Pancreas (tissue), 10 donors: ENCODE measurements at regions not wholly inside any gene's neighbourhood (a gene's known extent, or its start where the extent isn't known, plus 50 kb on each side); places are given as distances from the start of the nearest gene placed in this dataset.

Experiments used
- ATAC-seq, 4 donors: fragments of 200-7000 bp; cut with Tn5 transposase; one replicate each; pipeline versions ENCODE4 v1.8.0 to v1.9.1; 2020; ENCODE audit warnings: mild to moderate bottlenecking in 4 of 4, moderate library complexity in 4 of 4
- DNase-seq, 6 donors: peaks; one replicate each; pipeline ENCODE4 v3.0.0-alpha.2; 2020
- FAIRE-seq: peaks from 2 replicates; lab custom pipeline; 2012; peaks lifted over from hg19 to GRCh38; lab: Jason Lieb, UNC
- H3K27ac ChIP-seq, 4 donors: fragments of 200-600 bp; sonication (generic); 1 replicate in 3 of 4; 2 replicates in 1 of 4; pipeline versions ENCODE4 v1.5.0 to v1.8.0; 2020
- H3K27me3 ChIP-seq, 4 donors: fragments of 200-600 bp; one replicate each; pipeline ENCODE4 v1.8.0; 2021
- H3K36me3 ChIP-seq, 3 donors: fragments of 200-600 bp; sonication (generic) in 1 of 3; one replicate each; pipeline versions ENCODE4 v1.5.0 to v1.8.0; 2020 to 2021
- H3K4me1 ChIP-seq, 3 donors: fragments of 200-600 bp; one replicate each; pipeline ENCODE4 v1.8.0; 2021
- H3K4me3 ChIP-seq, 4 donors: fragments of 200-600 bp; sonication (generic) in 2 of 4; one replicate each; pipeline versions ENCODE4 v1.5.0 to v1.8.0; 2020 to 2021
- H3K9me3 ChIP-seq, 4 donors: fragments of 200-600 bp; one replicate each; pipeline ENCODE4 v1.8.0; 2021
- CTCF ChIP-seq, 4 donors: fragments of 200-600 bp; sonication (generic) in 3 of 4; IDR thresholded peaks; one replicate each; pipeline versions ENCODE4 v1.5.0 to v1.8.0; 2021; ENCODE audit warnings: antibody characterized with exemption in 4 of 4
- WGBS, 2 donors: extraction: QIAGEN DNeasy Blood & Tissue Kit; methylation state at CpG; one replicate each; pipeline ENCODE4 v1.1.7; 2013; 5-methylcytosine and 5-hydroxymethylcytosine counted together
- intact Hi-C, 3 donors: fragments of 100-400 bp; cut with DNase I; formaldehyde crosslinking; loops; one replicate each; pipeline versions ENCODE4 v1.11.1 to v1.14.2; 2022
- donor health status: healthy with polysubstance abuse.
- donor health status: DM: no; HTN: no; CAD: no; lungs with moderate emphysema.
- donor health status: DM: no; HTN: no; CAD: no.
- donor health status: control.
- donor health status: control.
- donor health status: Bipolar disorder and iron deficiency.
- donor health status: DM: yes; HTN: yes; CAD: no.
- donor health status: DM: no; HTN: no; CAD: no.
- donor health status: DM: no; HTN: no; CAD: no.
- donor health status: DM: yes; HTN: yes; CAD: no.

GRCh38 chr10:130745251-130745650 lies 566.3 kb downstream of the TCERG1L start:
- 37 to 48% methylated on average over 5 of the region's 5 CpGs for WGBS, 2 donors
- ATAC-seq (no peak), DNase-seq (no peak), FAIRE-seq (no peak)
- Histone ChIP-seq H3K4me3 (no peak overlapping the region), H3K36me3 (no peaks in the 10 kb centered on the region), H3K27ac (no peak overlapping the region), H3K9me3 (no peaks in the 10 kb centered on the region), H3K27me3 (no peaks in the 10 kb centered on the region), H3K4me1 (no peaks in the 10 kb centered on the region)
- intact Hi-C loops, result no loop called here
- TF ChIP-seq CTCF (IDR thresholded peaks at IDR 0.05), result no peak

GRCh38 chr10:130745821-130746220 lies 565.7 kb downstream of the TCERG1L start:
- no peak for FAIRE-seq
- no peak for ATAC-seq
- Histone ChIP-seq H3K27ac (no peak overlapping the region), H3K4me1 (no peaks in the 10 kb centered on the region), H3K27me3 (no peaks in the 10 kb centered on the region), H3K4me3 (no peak overlapping the region), H3K9me3 (no peaks in the 10 kb centered on the region), H3K36me3 (no peaks in the 10 kb centered on the region)
- no peak for DNase-seq
- WGBS, 2 donors, result 56 to 68% methylated on average over 7 of the region's 7 CpGs
- TF ChIP-seq CTCF (IDR thresholded peaks at IDR 0.05), result no peak
- intact Hi-C loops, result no loop called here

DNA sequence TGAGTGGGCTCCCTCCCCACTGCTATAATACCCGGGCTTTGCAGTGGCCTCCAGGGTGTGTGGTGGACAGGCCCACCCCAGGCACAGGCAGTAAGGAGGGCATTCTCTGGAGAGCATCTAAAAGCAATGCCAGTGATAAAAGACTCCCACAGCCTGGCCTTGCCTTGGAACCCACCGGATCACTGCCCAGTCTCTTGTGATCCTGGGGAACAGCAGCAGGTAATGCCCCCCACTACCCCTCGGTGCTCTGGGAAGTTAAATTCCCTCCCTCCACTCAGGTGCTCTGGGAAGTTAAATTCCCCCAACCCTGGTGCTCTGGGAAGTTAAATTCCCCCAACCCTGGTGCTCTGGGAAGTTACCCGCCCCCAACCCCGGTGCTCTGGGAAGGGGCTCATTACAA lies 565.2 kb downstream of the TCERG1L start:
- no peak overlapping the region for H3K27ac ChIP-seq
- H3K27me3 ChIP-seq, result no peaks in the 10 kb centered on the region
- no peak for TF ChIP-seq CTCF (IDR thresholded peaks at IDR 0.05)
- 43 to 55% methylated on average over 5 of the region's 5 CpGs for WGBS, 2 donors
- no peaks in the 10 kb centered on the region for H3K9me3 ChIP-seq
- no peaks in the 10 kb centered on the region for H3K36me3 ChIP-seq
- ATAC-seq, result no peak
- H3K4me3 ChIP-seq, result no peak overlapping the region
- no peak for DNase-seq
- no peak for FAIRE-seq
- H3K4me1 ChIP-seq, result no peaks in the 10 kb centered on the region
- intact Hi-C loops, result no loop called here

- TF ChIP-seq CTCF (IDR thresholded peaks at IDR 0.05), result no peak
- ATAC-seq (no peak), FAIRE-seq (no peak), DNase-seq (no peak)
- intact Hi-C loops, result no loop called here
- Histone ChIP-seq H3K4me1 (no peaks in the 10 kb centered on the region), H3K27ac (no peak overlapping the region), H3K4me3 (no peak overlapping the region), H3K36me3 (no peaks in the 10 kb centered on the region), H3K27me3 (no peaks in the 10 kb centered on the region), H3K9me3 (no peaks in the 10 kb centered on the region)
- 57 to 68% methylated on average over 11 of the region's 11 CpGs for WGBS, 2 donors
Observed at GRCh38 chr10:130747356-130747755, 564.2 kb downstream of the TCERG1L start.

DNA sequence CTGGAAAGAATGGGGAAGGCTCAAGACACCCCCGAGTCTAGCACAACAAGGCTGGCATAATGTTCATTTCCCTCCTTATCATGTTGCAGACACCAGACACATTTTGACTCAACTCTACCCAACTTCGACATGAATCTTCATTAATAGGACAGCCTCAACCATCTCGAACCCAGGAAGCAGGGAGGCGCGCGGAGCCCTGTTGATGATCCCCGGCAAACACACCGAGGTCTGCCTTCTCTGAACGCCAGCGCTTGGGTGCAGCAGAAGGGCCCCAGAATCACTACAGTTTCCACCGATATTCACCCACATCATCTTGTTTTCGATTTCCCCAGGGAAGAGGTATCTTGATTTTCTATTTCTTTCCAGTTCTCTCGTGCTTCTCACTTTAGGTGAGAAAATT lies 563.6 kb downstream of the TCERG1L start:
- H3K27ac ChIP-seq, result no peak overlapping the region
- 75 to 86% methylated on average over 13 of the region's 13 CpGs for WGBS, 2 donors

More for the DNA sequence above, 563.6 kb downstream of the TCERG1L start:
- Histone ChIP-seq H3K36me3 (no peaks in the 10 kb centered on the region), H3K9me3 (no peaks in the 10 kb centered on the region), H3K4me1 (no peaks in the 10 kb centered on the region), H3K27me3 (no peaks in the 10 kb centered on the region), H3K4me3 (no peak overlapping the region)
- DNase-seq (no peak), ATAC-seq (no peak), FAIRE-seq (no peak)
- no peak for TF ChIP-seq CTCF (IDR thresholded peaks at IDR 0.05)
- intact Hi-C loops, result no loop called here
